Skin epidermis (tissue), 12 donors: ENCODE measurements at regions not wholly inside any gene's neighbourhood (a gene's known extent, or its start where the extent isn't known, plus 50 kb on each side); places are given as distances from the start of the nearest gene placed in this dataset.

Experiments
- H3K27ac ChIP-seq, 21 experiments: fragments of 200-600 bp; sonication (generic) in 11 of 21; one replicate each; pipeline ENCODE4 v1.5.0; 2020; ENCODE audit warnings: mild to moderate bottlenecking in 3 of 21, inconsistent platforms in 2 of 21, moderate library complexity in 2 of 21
- H3K4me3 ChIP-seq, 7 experiments: fragments of 200-600 bp; sonication (generic) in 2 of 7; one replicate each; pipeline ENCODE4 v1.5.0; 2020; ENCODE audit warnings: inconsistent platforms in 2 of 7, mild to moderate bottlenecking in 2 of 7, moderate library complexity in 1 of 7

GRCh38 chr1:234968451-234968850 lies 160.2 kb downstream of the TOMM20 start:
- Histone ChIP-seq H3K27ac (peak overlapping the region in 16 of 21 experiments; percentile 58 to 94 (median 84)), H3K4me3 (no peak overlapping the region)

- peak overlapping the region in 2 of 21 experiments; percentile 22 to 46 for H3K27ac ChIP-seq
These were observed 161.5 kb downstream of the TOMM20 start for GRCh38 chr1:234967121-234967520.

GRCh38 chr1:234965111-234965510 lies 163.5 kb downstream of the TOMM20 start:
- Histone ChIP-seq H3K27ac (peak overlapping the region in 17 of 21 experiments; percentile 30 to 94 (median 79)), H3K4me3 (no peak overlapping the region)

More at GRCh38 chr1:234967121-234967520, 161.5 kb downstream of the TOMM20 start:
- no peak overlapping the region for H3K4me3 ChIP-seq

- H3K4me3 ChIP-seq: no peak overlapping the region
- H3K27ac ChIP-seq: peak overlapping the region in 20 of 21 experiments; percentile 56 to 94 (median 80)
These were observed 164.5 kb downstream of the TOMM20 start for GRCh38 chr1:234963904-234964702.

- H3K4me3 ChIP-seq: no peak overlapping the region
- peak overlapping the region; percentile 13 to 94 (median 79) for H3K27ac ChIP-seq
These were observed 165.3 kb downstream of the TOMM20 start for GRCh38 chr1:234963180-234963903.

GRCh38 chr1:234962340-234962989 lies 166.2 kb downstream of the TOMM20 start:
- H3K27ac ChIP-seq: peak overlapping the region in 20 of 21 experiments; percentile 14 to 94 (median 80)
- no peak overlapping the region for H3K4me3 ChIP-seq

- Histone ChIP-seq H3K27ac (peak overlapping the region in 20 of 21 experiments; percentile 14 to 94 (median 80)), H3K4me3 (no peak overlapping the region)
These were observed 166.9 kb downstream of the TOMM20 start for GRCh38 chr1:234961456-234962339.

- peak overlapping the region in 18 of 21 experiments; percentile 37 to 94 (median 82) for H3K27ac ChIP-seq
- H3K4me3 ChIP-seq: no peak overlapping the region
These were observed 167.7 kb downstream of the TOMM20 start for GRCh38 chr1:234960722-234961455.

- peak overlapping the region in 18 of 21 experiments; percentile 12 to 92 (median 46) for H3K27ac ChIP-seq
- H3K4me3 ChIP-seq: no peak overlapping the region
These were observed 169.7 kb downstream of the TOMM20 start for GRCh38 chr1:234958706-234959657.

- Histone ChIP-seq H3K27ac (peak overlapping the region in 16 of 21 experiments; percentile 3 to 92 (median 42)), H3K4me3 (no peak overlapping the region)
These were observed 170.5 kb downstream of the TOMM20 start for GRCh38 chr1:234958066-234958705.

- peak overlapping the region in 11 of 21 experiments; percentile 4 to 92 (median 45) for H3K27ac ChIP-seq
These were observed 171.1 kb downstream of the TOMM20 start for GRCh38 chr1:234957330-234958065.

GRCh38 chr1:234956821-234957329 lies 171.8 kb downstream of the TOMM20 start:
- peak overlapping the region in 10 of 21 experiments; percentile 27 to 92 (median 64) for H3K27ac ChIP-seq
- H3K4me3 ChIP-seq: no peak overlapping the region

More at GRCh38 chr1:234957330-234958065, 171.1 kb downstream of the TOMM20 start:
- H3K4me3 ChIP-seq: no peak overlapping the region

GRCh38 chr1:234955107-234955731 lies 173.4 kb downstream of the TOMM20 start:
- Histone ChIP-seq H3K4me3 (no peak overlapping the region), H3K27ac (peak overlapping the region in 20 of 21 experiments; percentile 10 to 92 (median 71))

GRCh38 chr1:234954613-234955012 lies 174.0 kb downstream of the TOMM20 start:
- no peak overlapping the region for H3K4me3 ChIP-seq

More at GRCh38 chr1:234954613-234955012, 174.0 kb downstream of the TOMM20 start:
- peak overlapping the region in 19 of 21 experiments; percentile 40 to 92 (median 71) for H3K27ac ChIP-seq
